Uterus (tissue), 2 donors: ENCODE measurements at regions not wholly inside any gene's neighbourhood (a gene's known extent, or its start where the extent isn't known, plus 50 kb on each side); places are given as distances from the start of the nearest gene placed in this dataset.

Experiments
- POLR2A ChIP-seq, 2 donors: fragments of 450-650 bp; IDR thresholded peaks; one replicate each; pipeline ENCODE4 v1.6.1; 2016; ENCODE audit warnings: antibody characterized with exemption in 2 of 2, mild to moderate bottlenecking in 1 of 2, moderate library complexity in 1 of 2
- TF ChIP-seq, protein P1 (sequence below), 4 experiments: fragments of 200-600 bp in 2 of 4; fragments of 450-650 bp in 2 of 4; sonication (generic) in 2 of 4; IDR thresholded peaks; one replicate each; pipeline ENCODE4 v1.5.1; 2016 to 2019; ENCODE audit warnings: antibody characterized with exemption in 4 of 4, mild to moderate bottlenecking in 2 of 4, moderate library complexity in 1 of 4

GRCh38 chr11:95487938-95488337 lies 256.9 kb upstream of the SESN3 start:
- TF ChIP-seq, protein P1, sequence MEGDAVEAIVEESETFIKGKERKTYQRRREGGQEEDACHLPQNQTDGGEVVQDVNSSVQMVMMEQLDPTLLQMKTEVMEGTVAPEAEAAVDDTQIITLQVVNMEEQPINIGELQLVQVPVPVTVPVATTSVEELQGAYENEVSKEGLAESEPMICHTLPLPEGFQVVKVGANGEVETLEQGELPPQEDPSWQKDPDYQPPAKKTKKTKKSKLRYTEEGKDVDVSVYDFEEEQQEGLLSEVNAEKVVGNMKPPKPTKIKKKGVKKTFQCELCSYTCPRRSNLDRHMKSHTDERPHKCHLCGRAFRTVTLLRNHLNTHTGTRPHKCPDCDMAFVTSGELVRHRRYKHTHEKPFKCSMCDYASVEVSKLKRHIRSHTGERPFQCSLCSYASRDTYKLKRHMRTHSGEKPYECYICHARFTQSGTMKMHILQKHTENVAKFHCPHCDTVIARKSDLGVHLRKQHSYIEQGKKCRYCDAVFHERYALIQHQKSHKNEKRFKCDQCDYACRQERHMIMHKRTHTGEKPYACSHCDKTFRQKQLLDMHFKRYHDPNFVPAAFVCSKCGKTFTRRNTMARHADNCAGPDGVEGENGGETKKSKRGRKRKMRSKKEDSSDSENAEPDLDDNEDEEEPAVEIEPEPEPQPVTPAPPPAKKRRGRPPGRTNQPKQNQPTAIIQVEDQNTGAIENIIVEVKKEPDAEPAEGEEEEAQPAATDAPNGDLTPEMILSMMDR (IDR thresholded peaks at IDR 0.05): no peak
- TF ChIP-seq POLR2A (IDR thresholded peaks at IDR 0.05): no peak
